Fibroblast of skin of right biceps (primary cell): ENCODE measurements at regions not wholly inside any gene's neighbourhood (a gene's known extent, or its start where the extent isn't known, plus 50 kb on each side); places are given as distances from the start of the nearest gene placed in this dataset.

Experiments
- DNase-seq: peaks from one replicate; pipeline ENCODE4 v3.0.0-alpha.2; 2013

DNA sequence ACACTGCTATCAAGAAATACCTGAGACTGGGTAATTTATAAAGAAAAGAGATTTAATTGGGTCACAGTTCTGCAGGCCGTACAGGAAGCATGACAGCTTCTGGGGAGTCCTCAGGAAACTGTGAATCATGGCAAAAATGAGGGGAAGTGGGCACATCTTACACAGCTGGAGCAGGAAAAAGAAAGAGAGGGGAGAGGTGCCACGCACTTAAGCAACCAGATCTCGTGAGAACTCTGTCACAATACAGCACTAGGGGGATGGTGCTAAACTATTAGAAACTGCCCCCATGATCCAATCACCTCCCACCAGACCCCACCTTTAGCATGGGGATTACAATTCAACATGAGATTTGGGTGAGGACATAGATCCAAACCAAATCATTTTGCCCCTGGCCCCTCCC lies 105.5 kb upstream of the CPLX2 start:
- DNase-seq, result no peak

DNA sequence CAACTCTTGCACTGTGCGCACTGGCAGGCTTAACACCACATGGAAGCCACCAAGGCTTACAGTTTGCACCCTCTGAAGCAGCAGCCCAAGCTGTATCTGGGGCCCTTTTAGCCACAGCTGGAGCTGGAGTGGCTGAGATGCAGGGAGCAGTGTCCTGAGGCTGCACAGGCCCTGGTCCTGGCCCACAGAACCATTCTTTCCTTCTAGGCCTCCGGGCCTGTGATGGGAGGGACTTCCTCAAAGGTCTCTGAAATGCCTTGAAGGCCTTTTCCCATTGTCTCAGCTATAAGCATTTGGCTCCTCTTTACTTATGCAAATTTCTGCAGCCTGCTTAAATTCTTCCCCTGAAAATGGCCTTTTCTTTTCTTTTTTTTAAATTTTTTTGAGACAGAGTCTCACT lies 104.4 kb upstream of the CPLX2 start:
- DNase-seq, result no peak

DNA sequence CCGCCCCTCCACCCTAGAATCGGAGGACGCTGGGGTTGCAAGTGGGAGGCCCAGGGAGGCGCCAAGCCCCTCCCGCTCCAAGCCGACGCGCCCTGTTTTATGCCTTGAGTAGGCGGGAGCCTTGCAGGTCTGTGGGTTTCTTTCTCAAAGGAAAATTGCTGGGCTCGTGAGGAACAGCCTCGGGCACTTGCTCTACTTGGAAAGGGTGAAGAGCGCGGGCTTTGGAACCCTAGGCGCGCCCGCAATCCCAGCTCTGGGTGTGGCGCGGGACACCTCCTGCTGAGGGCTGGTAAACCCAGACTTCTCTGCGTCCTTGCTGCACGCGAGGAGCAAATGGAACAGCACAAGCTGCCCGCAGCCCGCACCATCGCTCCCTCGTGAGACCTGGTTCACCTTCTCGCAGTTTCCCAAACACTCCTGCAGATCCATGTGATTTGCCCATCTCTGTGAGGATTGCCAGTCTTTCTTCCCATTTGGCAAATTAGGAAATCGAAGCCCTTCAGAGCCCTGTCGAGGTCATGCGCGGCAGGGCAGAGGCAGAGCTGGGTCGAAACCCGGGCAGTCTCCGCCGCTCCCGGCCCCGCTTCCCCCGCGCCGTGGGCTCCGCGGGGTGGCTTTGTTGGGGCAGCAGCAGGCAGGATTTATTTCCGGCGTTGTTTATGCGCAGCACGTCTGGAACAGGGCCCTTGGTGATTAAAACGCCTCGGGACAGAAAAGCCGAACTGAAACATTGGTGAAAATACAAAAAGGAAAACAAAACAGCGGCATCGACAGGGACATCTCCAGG lies 98.4 kb upstream of the CPLX2 start:
- no peak for DNase-seq

DNA sequence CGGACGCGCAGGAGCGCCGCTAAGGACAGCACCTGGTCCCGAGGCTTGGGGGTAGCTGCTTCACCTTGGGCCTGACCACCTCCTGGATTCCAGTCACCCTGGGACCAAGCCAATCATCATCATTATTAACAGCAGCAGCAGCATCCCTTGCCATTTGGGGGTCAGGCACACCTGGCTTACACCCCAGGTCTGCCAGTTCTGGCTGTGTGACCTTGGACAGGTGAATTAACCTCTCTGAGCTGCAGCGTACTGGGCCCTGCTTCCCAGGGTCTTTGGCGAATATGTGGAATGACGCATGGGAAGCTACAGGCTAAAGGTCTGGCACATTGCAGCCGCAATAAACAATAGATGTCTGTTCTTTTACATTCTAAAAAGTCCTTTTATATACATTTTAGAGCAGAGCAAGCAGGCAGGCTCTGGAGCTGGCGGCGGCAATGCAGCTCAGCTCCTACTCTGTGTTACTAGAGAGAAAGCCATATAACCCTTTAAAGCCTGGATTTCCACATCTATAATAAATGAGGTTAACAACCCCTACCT lies 97.8 kb upstream of the CPLX2 start:
- DNase-seq, result no peak

DNA sequence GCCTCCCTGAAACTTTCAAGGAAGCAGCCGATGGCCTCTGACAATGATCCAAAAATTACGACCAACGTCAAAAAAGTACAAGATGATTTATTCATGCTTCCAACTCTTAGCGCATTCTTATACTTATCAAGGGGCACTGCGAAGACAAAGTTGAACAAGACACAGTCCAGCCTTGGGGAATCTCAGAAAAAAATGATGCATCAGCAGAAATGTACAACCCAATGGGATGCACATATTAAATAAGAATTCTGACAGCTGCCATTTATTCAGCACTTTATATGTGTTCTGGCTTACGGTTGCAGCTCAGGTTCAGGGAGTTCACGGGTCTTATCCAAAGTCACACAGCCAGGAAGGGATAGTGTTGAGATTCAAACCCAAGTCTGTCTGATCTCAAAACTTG lies 96.0 kb upstream of the CPLX2 start:
- no peak for DNase-seq

DNA sequence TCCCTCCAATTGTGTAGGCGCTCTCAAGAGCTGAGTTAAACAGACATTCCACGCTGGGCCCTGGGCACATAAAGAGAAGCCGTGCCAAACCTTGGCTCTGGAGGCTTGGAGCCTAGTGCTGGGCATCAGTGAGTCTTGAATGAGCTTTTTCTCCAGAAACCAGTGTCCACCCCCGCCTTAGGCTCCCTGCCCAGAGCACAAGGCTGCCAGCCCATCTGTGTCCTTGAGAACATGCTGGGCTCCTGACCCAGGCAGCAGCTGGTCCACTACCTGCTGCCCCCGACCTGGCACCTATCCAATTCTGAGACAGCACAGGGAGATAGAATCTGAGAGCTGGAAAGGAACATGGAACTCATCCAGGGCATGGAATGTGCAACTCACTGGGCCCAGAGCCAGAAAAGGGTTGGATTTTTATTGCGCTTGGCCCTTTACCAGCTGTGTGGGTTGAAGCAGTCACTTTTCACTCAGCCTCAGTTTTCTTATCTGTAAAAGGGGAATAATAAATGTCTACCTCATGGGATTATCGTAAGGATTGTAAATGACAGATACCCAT lies 92.4 kb upstream of the CPLX2 start:
- peak; percentile 2 for DNase-seq

DNA sequence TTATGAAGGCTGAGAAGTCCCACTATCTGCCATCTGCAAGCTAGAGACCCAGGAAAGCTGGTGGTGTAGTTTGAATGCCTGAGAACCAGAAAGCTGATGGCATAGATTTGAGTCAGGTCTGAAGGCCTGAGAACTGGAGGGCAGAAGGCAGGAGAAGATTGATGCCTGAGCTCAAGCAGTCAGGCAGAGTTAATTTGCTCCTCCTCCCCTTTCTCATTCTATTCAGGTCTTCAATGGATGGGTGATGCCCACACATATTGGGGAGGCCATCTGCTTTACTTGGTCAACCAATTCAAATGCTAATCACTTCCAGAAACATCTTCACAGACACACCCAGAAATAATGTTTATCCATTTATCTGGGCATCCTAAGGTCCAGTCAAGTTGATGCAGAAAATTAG lies 87.6 kb upstream of the CPLX2 start:
- no peak for DNase-seq

DNA sequence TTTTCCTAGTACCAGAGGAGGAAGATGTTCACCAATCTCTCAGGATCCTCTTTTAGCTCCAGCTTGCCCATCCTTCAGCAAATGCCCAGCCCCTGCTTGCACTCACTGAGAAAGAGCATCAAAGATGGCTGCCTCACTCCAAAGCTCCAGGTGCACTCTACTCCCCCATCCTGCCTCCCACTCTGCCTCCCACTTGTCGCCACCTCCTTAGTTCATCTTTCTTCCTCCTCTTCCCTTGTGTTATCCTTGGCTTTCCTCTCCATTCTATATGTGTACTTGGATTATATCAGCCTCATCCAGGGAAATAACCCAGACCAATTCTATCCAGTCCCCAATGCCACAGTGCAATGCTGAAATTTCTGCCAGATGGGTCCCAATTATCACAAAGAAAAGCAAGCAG lies 87.1 kb upstream of the CPLX2 start:
- DNase-seq, result no peak

DNA sequence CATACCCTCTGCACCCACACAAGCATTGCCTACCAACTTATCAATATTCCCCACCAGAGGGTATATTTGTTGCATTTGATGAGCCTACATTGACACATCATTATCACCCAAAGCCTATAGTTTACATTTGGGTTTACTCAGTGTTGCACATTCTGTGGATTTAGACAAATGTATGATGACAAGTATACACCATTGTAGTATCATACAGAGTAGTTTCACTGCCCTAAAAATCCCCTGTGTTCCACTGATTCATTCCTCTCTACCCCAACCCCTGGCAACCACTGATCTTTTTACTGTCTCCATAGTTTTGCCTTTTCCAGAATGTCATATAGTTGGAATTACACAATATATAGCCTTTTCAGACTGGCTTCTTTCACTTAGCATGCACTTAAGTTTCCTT lies 85.7 kb upstream of the CPLX2 start:
- DNase-seq, result no peak

DNA sequence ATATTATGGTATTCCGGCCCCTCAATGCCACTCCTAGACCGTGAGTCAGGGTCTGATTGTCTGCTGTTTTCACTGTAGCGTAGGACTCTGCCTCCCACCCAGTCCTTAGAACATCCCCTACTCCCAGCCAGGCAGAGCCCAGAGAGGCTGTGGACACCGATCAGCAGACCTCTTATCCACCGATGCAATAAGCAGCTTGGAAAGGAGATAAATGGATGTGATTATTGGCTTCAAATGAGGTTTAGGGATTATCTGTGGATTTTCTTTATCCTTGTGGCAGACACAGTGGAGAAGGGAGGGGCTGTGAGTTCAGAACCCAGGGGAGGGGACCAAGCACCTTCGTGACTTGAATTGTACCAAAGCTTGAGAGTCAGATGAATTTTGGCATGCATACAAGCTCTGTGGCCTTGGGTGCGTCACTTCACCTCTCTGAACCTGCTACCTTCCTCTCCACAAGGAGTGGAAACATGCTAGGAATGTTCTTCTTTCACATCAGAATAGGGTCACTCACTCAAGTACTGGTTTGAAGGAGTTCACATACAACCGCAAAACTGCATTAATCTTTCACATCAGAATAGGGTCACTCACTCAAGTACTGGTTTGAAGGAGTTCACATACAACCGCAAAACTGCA lies 83.1 kb upstream of the CPLX2 start:
- DNase-seq, result no peak

DNA sequence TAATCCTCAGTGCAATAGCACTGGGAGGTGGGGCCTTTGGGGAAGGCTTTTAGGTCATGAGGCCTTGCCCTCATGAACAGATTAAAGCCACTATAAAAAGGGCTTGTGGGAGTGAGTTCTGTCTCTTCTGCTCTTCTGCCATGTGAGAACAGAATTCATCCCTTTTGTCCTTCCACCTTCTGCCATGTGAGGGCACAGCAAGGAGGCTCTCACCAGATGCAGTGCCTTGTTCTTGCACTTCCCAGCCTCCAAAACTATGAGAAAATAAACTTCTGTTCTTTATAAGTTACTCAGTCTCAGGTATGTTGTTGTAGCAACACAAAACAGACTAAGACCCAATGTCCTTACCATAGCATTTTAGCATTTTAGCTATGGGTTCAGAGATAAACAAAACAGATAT lies 81.7 kb upstream of the CPLX2 start:
- no peak for DNase-seq

DNA sequence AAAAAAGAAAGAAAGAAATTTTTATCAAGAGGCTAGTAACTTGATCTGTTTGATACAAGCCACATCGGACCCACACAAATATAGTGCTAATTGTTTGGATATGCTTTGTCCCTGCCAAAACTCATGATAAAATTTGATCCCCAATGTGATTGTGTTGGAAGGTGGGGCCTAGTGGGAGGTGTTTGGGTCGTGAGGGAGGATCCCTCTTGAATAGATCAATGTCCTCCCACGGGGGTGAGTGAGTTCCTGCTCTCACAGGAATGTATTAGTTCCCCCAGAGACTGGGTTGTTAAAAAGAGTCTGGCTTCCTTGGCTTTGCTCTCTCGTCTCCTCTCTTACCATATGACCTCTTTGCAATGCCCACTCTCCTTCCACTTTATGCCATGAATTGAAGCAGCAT lies 80.6 kb upstream of the CPLX2 start:
- no peak for DNase-seq

DNA sequence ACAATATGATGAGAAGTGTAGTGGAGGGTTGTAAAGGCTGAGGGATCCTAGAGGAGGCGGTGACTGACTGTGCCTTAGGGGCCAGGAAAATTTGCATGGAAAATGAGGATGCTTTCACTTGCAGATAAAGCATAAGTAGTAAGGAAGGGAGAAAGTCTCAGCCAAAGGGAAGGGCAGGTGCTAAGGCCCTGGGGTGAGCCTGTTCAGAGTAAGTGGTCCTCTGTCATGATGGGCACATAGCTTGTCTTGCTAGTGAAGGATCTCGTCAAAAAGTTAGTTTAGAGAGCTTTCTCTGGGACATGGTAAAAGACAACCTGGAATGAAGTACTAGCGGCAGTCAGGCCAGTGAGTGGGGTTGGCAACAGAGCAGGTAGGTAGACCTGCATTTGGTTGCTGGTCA lies 75.4 kb upstream of the CPLX2 start:
- DNase-seq, result no peak

DNA sequence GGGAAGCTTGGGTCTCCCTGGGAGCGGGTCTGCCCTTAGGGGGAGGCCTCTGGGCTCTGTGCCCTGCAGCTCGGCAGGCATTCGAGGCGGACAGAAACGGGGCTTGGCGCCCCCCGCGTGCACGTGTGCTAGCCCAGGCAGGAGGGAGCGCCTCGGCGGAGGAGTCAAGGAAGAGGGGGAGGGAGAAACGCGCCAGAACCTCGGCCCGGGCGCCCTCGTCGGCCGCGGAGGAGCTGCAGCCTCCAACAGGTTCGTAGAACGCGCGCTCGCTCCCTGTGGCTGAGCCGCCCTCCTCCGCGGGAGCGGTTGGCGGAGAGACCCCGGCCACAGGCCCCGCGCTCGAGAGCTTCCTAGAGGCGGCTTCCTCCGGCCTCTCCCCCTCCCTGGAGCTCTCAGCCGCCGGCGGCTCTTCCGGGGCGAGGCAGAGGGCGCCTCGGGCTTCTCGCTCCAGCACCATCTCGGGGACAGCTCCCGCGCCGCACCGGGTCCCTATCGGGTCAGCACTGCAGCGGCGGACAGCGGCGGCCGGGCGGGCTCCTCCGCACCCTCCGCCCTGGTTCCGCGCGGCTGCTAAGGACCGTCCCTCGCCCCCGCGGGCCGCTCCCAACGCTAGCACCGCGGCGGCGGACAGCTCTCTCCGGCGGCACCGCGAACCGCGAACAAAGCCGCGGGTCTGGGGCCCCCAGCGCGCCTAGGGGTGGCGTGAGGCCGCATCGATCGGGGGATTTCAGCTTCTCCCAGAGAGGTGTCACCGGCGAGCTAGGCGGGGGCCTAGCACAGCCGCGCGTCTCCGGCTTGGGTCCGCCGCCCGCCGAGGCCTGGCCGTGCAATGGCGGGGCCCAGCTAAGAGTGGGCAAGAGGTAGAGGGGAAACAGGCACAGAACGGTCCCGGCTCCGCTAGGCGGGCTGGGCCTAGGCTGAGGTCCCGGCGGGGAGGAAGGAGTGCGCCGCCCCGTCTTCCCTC lies 74.6 kb upstream of the CPLX2 start:
- DNase-seq, result peak; percentile 82

DNA sequence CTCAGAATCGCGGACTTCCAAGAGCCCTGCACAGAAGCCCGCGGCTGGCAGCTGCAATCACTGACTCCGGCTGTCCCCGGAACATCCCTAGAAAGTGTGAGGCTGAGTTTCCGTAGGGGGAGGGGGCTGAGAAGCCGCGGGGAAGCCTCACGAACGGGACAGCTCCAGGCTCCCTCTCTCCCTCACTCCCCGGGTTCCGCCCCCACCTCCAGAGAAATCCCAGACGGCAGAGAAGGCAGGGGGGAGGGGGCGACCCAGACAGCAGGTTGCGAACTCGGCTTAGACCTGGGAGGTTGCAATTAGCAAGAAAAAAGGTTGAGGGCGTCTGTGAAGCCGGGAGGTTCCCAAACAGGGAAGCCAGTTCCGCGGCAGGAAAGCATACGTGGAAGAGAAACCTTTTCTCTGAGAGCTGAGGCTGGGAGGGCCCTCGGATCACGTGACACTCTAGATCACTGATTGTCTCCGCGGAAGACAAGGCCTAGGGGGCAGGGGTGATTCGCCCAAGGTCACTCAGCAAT lies 73.8 kb upstream of the CPLX2 start:
- DNase-seq, result no peak

DNA sequence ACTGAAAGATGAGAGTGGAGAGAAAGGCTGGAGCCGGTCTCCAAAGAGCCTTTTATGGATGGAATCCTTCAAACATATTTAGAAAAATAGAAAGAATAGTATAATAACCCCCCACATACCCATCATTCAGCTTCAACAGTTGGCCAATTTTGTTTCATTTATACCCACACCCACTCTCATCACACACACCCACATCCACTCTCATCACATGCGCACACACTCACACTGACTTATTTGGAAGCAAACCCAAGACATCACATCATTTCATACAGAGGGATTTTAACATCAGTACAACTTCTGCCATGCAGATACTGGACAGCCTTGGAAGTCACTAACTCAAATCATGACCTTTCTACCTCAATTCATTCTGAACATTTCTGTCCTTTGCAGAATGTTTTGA lies 72.8 kb upstream of the CPLX2 start:
- DNase-seq, result no peak

DNA sequence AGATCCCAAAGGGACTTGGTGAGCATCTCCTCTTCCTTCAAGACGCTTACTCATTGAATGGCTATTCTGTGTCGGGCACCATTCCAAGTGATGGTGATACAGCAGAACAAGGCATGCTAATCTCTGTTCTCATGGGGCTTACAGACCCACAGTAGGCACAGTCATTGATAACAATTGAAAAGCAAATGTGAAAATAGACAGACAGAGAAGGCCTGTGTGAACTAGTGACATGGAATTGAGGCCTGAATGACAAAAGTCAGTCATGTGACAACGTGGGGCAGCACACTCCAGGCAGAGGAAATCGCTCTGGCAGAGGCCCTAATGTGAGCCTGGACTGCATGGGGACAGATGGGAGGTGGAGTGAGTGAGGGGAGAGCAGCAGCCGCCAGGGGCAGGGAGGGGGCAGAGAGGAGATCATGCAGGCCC lies 70.7 kb upstream of the CPLX2 start:
- peak; percentile 80 for DNase-seq

DNA sequence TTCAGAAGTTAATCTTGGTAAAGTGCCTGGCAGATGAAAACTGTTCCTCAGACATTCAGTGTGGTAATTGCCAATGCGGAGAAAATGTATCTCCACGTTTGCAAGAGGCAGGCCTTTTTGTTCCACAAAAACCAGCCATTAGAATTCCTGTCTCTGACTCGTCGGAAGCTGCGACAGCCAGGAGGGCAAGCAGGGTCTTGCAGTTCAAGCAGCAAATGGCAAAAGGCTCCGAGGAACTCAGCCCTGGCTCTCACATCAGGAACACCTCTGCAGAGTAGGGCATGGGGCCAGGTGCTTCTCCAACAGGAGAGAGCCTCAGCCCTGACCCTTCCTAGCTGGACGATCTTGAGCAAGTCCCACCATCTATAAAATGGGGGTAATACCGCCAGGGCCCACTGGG lies 69.0 kb upstream of the CPLX2 start:
- DNase-seq, result no peak

DNA sequence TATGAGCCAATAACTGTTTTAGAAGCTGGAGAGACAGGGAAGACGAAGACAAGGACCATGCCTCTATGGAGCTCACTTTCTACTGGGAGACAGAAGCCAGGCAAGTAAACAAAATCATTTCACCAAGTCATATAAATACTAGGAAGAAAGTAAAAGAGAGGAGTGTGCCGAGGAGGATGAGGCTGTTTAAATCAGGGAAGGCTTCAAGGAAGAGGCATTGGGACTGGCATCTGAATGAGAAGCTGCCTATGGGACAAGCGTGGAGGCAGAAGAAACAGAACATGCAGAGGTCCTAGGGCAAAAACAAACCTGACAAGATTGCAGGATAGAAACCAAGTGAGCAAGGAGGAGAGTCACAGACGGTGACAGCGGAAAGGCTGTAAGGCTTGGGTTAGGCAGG lies 68.1 kb upstream of the CPLX2 start:
- no peak for DNase-seq

DNA sequence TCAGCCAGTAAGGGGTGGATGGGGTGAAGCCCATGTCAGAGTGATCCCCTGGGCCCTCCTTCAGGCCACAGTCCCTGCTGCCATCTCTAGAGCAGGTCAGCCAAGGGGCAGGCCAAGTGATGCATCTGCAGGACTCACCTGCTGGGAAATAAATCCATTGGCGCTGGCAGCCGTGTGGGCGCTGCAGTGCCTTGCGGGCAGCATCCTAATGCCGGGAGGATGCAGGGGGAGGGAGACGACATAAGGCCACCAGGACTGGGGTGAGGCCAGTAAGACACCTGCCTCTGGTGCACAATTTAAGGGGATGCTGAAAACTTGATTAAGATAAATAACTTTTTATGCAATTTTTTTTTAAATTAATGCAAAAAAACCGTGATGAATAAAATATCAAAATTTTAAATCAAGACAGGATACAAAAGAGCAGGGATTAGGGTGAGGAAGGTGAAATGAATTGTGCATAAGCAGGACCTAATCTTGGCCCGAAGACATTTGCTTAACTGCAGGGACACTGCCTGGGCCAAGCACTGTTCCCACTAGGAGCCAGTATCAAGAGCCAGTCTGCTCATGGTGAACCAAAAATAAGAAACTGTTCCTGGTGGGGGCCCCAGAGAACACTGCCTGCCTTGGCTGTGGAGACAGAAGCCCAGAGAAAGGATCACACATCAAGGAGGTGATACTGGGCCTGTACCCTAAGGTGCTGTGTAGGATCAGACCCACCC lies 67.5 kb upstream of the CPLX2 start:
- no peak for DNase-seq

DNA sequence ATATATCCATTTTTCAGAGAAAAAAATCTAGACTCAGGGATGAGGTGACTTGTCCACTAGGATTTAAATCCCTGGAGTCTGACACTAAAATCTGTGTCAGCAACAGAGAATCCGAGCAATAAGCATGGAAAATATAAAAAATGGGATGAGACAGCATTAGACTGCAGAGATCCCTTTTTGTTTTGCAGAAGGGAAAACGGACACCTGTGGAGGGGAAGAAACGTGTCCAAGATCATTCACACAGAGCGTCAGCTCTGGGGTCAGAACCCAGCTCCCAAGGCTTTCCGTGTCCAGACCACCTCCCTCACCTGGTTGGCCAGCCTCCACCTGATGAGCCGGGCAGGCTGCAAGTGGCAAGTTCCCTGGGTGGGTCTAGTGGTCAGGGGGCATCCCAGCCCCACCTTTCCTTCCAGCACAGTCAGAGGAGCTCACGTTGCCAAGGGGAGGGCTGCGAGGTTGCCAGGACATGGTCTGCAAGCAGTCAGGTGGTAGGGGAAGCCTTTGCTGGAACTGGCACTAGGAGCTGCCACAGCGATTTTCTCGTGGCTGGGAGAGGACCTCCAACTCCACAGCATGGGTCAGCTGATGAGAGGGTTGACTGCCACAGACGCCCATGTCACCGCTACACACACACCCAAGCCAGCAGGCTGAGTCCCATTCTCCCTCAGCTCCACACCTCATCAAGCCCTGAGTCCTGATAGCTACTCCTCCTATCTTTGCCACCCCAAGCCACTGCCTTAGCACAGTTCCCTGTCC lies 65.9 kb upstream of the CPLX2 start:
- no peak for DNase-seq
